HG03039 (cell line): ENCODE measurements at regions not wholly inside any gene's neighbourhood (a gene's known extent, or its start where the extent isn't known, plus 50 kb on each side); places are given as distances from the start of the nearest gene placed in this dataset.

Experiments used
- ATAC-seq: cut with Tn5 transposase; IDR thresholded peaks from one replicate; pipeline ENCODE4 v1.9.1; 2021; ENCODE audit warnings: mild to moderate bottlenecking, moderate library complexity; ENCODE audit not compliant: unreplicated experiment

DNA sequence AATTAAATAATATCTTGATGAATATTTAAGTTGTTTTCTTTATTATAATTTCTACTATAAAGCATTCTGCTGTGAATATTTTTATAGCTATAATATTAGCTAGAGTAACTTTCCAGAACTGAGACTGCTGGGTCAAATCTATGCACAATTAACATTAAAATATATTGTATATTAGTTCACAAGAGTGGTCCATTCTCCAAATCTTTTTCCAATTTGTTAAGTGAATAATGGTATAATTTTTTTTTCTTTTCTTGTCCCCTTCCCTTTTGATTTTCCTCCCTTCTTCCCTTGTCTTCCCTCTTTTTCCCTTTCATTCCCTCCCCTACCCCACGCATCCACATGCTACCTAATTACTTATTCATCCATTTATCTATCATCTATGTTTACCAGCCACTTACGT, 977.5 kb downstream of the TUSC7 start:
- no peak for ATAC-seq

- ATAC-seq, result no peak
Measured at GRCh38 chr3:117688583-117688982, 979.0 kb downstream of the TUSC7 start.

GRCh38 chr3:117691526-117691925, 981.9 kb downstream of the TUSC7 start:
- ATAC-seq, result no peak

GRCh38 chr3:117692416-117692995, 982.9 kb downstream of the TUSC7 start:
- ATAC-seq, result no peak

GRCh38 chr3:117695321-117695720, 985.7 kb downstream of the TUSC7 start:
- ATAC-seq, result no peak

GRCh38 chr3:117695871-117696645, 986.5 kb downstream of the TUSC7 start:
- ATAC-seq, result no peak

DNA sequence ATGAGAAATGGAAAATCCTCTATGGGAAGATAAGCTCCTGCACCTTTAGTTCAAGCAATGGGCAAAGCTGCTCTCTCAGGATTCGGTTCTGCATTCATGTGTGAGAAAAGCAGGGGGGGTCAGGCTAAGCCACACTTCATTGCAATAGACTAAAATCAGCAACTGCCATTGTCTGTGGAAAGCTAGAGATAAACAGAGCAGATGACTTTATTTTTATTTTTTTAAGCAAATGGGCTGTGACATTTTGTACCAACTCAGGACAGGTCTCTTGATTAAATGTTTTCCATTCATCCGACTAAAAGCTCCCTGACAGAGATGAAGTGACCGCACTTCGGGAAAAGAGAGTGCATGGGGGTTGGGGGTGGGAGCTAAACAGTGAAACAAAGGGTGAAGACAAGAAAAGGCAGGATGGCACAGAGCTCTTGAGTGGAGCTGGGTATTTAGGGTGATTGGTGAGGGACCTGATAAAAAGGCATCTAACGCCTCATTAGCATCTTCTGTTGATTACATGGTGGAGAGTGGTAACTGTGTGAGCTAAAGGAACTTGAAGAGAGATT, 987.4 kb downstream of the TUSC7 start:
- no peak for ATAC-seq

DNA sequence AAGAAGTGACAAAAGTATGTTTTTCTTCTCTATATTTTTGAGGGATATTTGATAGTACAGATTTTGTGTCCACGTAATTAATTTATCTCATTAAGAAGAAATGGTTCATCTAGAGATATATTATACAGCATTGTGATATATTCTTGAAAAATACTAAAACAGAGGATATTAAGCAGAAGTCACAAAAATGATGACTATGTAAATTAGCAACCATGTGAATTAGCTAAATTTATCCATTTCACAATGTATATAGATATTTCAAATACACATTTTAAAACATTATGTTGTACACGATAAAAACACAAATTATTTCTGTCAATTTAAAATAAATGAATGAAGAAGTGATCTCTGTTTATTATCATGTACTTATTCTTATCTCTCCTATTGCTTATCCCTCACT, 989.5 kb downstream of the TUSC7 start:
- ATAC-seq, result no peak

- ATAC-seq, result no peak
Measured at GRCh38 chr3:117700573-117701360, 991.2 kb downstream of the TUSC7 start.

GRCh38 chr3:117705011-117705410, 995.4 kb downstream of the TUSC7 start:
- no peak for ATAC-seq

DNA sequence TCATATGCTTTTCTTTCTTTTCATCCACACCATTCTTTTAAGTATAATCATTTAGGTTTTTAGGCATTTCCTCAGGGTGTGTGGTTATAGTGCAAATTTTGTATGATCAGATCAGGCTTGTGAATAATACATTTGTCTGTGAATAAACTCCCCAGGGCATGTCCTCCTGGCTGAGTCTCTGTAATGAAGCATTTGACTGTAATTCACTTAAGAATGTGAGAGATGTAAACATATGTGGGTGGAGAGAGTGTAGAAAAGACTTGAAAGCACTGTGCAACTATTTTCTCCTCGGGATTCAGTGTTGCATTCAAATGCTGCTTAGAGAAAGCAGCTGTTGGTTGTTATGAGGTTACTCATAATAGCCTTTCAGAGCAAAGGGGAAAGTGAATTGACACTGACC, 996.5 kb downstream of the TUSC7 start:
- ATAC-seq, result no peak

DNA sequence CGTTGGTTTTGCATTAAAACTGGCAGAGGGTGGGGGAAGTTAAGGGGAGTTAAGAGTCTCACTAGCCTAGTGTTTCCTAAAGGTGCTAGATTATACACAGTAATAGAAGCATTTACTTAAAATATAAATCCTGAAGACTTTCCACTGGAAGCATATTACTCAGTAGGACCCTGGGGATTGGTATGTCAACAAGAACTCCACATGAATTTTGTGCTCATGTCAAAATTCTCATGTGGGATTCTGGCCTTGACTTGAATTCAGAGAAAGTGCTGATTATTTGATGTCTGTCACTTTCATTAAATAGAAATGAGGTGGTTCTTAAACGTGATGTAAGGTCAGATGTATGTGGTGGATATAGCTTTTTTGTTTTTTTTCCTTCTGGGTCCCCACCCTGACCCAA, 997.2 kb downstream of the TUSC7 start:
- ATAC-seq, result no peak

GRCh38 chr3:117708601-117709000, 999.0 kb downstream of the TUSC7 start:
- ATAC-seq, result no peak

DNA sequence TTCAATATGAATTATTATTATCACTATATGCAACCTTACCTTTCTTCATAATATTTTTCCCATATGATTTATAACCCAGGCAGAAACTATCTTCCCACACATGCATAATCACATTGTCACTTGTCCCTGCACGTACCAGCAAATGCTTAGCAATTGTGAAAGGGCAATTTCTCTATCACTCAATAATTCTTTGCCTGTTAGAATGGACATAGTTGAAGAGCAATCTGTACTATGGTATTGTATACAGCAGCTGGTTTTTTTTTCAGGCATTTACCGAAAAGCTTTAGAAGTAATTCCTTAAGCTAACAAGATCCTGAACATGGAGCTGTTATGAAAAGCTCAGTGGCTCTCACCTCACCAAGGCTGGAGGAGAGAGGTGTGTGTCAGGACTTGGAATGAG, 999.5 kb downstream of the TUSC7 start:
- ATAC-seq, result no peak

GRCh38 chr3:117710501-117710900, 1000.9 kb downstream of the TUSC7 start:
- ATAC-seq, result no peak

GRCh38 chr3:117719316-117719926, 1009.8 kb downstream of the TUSC7 start:
- ATAC-seq, result no peak

DNA sequence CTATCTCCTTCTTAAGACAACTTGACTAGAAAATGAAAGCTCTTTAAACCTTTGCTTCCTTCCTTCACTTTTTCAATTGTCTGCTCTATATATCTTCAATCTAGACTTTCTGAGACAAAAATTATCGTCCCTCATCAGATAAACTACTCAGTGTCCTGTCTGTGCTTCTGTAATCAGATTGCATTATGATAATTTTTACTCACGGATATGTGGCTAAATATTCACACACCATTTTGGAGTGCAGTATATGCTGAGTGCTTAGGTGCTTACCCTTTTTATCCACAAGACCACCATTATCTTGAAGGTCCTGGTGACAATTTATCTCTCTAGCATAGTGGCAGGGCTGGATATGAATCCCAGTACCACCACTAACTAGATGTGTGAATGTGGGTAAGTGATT, 1012.3 kb downstream of the TUSC7 start:
- no peak for ATAC-seq

DNA sequence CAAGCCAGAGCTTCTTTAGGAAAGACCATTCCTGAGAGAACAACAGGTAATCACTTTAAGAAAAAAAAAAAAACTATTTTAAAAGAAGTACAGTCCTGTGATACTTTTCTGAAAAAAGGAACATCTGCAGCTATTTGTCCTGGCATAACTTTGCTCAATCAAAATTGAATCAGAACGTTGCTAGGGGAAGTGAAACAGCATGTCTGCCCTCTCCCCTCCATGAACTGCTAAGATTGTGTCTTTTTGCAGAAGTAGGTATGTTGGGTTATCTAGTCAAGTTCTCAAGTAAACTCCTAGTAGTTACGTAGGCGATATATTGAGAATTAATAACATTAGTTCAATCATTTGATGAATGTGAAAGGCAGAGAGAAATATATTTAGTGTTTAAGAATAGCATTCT, 1013.3 kb downstream of the TUSC7 start:
- ATAC-seq, result no peak

- ATAC-seq, result no peak
Measured at GRCh38 chr3:117723825-117724224, 1014.2 kb downstream of the TUSC7 start.

- no peak for ATAC-seq
Measured at GRCh38 chr3:117725314-117725713, 1015.7 kb downstream of the TUSC7 start.

DNA sequence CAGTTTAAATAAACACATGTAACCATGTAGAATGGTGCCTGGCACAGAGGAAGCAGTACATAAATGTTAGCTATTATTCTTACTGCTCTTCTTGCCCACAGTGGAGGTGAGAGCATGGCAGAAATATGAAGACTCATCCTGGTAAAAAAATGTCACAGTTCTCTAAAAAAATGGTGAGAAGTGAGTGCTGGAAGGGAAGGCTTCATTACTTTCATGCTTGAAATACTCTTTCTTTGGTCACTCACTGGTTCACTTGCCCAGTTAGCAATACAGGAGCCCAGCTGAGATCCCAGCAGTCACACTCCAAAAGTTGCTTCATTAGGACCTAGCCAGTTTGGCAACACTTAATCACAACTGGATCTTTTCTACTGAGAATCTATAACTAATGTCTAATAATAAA, 1017.2 kb downstream of the TUSC7 start:
- no peak for ATAC-seq
